Fibroblast of skin of left quadriceps (primary cell): ENCODE measurements at regions not wholly inside any gene's neighbourhood (a gene's known extent, or its start where the extent isn't known, plus 50 kb on each side); places are given as distances from the start of the nearest gene placed in this dataset.

Experiments
- DNase-seq, 2 experiments: peaks; one replicate each; pipeline ENCODE4 v3.0.0-alpha.2; 2013; ENCODE audit warnings: low read depth in 2 of 2

DNA sequence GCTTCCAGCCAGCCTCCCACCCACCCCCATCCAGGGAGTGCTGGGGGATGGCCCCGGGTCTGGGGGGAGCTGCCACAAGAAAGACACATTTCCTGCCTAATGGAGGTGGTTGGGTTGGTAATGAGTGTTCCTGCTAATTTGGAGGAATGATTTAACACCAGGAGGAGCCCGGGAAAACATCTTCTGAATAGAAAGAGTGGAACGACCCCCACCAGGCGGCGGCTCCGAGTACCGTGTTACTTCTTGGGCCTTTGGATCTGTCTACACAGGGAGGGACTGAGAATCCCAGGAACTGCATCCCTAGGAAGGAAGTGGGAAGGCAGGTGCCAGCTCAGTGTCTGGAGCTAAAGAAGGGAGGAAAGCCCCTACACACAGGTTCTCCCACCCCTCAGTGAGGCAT is 64.6 kb downstream of the TSPAN17 start:
- no peak for DNase-seq

GRCh38 chr5:176712546-176713304 is 65.4 kb downstream of the TSPAN17 start:
- no peak for DNase-seq

DNA sequence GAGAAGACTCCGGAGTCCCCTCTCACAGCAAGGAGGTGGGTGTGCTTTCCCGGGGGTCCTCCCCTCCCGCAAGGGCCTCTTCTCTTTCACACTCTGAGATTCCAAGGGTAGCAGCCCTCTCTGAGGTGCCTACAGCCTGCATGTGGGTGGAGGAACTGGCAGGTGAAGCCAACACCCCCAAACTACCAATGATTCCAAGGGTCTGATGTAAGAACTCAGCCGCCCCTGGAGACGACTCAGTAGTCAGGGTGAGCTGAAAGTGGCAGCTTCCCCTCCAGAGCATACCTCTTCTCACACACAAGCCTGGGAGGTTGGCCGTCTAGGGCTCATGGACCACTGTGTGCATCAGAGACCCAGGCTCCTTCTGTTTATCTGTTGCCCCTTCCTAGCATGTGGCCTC is 66.1 kb downstream of the TSPAN17 start:
- no peak for DNase-seq

DNA sequence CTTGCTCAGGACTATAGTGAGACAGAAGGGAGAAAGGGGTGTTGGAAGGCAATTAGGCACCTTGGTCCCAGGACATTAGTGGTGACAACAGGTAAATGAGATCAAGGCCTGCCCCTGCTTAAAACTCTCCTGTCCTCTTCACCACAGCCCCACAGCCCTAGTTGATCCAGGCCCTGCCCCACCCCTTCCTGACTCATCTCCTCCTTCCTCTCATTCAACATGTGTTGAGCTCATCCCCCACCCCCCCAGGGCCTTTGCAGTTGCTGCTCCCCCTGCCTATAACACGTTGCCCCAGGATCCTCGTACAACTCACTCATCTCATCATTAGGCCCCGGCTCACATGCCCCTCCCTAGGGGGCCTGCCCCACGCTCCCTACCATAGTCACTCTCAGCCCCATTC is 66.8 kb downstream of the TSPAN17 start:
- no peak for DNase-seq

DNA sequence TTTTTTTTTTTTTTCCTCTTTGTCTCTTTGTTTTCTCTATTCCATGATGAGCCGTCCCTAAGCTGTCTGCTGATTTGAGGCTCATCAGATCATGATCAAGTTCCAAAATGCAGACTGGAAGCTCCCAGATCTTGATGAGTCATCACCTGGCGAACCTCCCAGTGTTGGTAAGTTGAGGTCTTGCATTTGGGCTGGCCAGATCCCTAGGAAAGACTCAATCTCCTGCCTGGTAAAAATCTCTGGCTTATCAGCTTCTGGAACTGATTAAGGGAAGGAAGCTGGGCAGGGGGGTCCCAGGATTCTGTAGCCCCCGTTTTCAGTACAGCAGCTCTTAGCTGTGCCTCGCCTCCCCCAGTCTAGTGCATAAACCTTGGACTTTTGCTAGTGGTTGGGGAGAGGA is 69.0 kb downstream of the TSPAN17 start:
- DNase-seq: peak; percentile 58 to 68

DNA sequence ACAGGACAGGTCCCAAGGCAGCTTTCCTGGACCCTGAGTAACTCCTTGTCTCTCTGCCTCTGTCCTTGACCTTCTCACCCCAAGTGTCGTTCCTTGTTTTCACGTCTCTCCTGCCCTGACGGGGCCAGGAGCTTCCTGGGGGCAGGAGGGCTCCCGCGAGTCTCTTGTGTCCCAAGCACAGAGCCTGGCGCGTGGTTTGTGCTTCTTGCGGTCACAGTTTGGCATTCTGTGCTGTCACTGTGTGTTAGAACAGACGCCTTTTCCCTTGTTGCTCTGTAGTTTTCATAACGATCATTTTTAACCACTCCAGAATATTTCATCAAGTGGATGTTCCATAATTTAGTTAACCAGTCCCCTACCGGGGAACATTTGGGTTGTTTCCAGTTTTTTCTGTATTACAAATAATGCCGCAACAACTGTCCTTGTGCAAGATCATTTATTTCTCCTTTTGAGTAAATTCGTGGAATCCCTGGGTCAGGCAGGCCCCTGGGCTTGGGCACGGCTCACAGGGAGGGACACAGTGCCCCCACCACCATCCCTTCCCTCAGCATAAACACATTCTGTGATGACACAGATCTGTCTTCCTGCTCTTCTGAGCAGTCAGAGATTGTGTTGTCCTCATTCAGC is 71.9 kb downstream of the TSPAN17 start:
- DNase-seq: no peak

GRCh38 chr5:176721509-176721908 is 74.2 kb downstream of the TSPAN17 start:
- DNase-seq: no peak

GRCh38 chr5:176722757-176723156 is 75.5 kb downstream of the TSPAN17 start:
- DNase-seq: no peak

GRCh38 chr5:176723440-176723839 is 76.2 kb downstream of the TSPAN17 start:
- DNase-seq: no peak

- no peak for DNase-seq
These were observed 77.2 kb downstream of the TSPAN17 start for GRCh38 chr5:176724472-176724871.

DNA sequence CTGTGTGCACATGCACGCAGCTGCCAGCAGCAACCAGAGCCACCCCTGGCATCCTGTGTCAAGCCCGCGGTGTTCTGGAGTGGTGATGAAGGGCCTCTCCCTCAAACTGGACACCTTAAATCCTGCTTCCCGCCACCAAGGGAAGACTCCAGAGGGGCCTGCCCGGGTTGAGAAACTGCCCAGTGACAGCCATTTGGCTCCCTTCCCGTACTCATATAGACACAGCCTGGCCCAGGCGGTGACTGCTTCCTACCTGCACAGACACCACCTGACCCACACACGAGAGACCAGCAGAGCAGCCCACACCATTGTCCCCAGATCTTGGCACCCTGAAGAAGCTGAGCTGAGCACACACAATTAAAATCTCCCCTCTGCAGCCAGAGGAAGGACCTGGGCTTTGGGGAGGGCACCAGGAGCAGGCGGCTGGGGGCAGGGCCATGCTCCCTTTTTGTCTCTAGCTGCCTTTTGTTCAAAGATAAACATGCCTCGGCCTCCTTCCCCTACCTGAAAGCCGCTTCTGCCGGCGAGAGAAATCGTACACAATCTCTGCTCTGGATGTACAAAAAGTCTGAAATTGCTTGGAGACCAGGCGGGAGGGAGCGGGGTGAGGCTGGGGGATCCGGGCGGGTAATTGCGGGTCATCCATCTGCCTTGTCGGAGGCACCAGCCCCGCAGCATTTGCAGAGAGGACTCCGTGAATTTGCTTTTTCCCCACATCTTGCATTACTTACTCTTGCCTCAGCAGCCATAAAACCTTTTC is 78.4 kb downstream of the TSPAN17 start:
- no peak for DNase-seq

DNA sequence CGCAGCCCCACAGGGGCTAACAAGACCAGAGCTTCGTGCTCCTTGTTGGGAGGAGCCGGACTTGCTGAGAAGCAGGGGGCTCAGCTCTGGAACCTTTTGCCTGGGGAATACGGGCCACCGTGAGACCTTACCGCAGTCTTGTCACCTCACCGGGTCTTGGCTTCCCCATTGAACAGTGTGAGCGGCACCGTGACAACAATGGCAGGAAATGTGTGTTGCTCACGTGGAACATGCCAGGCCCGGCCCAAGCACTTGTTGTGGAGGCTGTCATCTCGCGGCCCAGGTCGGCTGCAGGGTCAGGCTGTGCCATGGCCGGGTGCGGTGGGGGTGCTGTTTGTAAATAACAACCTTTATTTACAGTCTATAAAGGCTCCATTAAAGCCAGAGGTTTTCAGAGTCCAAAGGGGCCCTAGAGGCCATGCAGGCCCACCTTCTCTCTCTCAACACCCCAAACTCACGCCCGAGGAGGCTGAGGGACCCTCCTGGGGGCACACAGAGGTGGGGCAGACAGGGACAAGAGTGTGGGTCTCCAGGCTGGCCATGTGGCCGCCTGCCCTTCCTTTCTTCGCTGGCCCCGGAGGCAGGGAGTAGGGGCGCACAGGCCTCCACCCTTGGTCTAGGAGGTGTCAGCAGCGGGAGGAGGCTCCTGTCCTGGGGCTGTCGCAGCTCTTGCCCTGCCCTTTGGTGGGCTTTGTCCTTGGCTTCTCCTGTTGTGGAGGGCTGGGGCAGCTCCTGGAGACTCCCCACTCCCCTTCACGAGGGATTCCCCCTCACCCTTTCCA is 79.7 kb downstream of the TSPAN17 start:
- no peak for DNase-seq

DNA sequence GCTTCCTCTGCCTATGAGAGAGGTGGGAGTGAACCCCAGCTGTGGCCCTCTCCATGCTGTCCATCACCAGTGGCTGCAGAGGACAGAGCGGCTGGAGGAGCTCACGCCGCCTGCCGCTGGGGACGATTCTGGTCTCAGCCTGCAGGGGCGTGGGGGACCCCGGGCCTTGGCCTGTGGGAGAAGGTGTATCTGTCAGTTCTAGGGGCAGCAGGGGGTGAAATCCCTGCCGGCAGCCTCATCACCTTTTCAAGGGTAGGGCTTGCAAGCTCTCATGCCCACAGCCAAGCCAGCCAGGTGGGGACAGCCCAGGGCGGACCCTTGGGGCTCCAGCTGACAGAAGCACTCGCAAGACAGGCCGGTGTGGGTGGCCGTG is 80.2 kb downstream of the TSPAN17 start:
- no peak for DNase-seq

DNA sequence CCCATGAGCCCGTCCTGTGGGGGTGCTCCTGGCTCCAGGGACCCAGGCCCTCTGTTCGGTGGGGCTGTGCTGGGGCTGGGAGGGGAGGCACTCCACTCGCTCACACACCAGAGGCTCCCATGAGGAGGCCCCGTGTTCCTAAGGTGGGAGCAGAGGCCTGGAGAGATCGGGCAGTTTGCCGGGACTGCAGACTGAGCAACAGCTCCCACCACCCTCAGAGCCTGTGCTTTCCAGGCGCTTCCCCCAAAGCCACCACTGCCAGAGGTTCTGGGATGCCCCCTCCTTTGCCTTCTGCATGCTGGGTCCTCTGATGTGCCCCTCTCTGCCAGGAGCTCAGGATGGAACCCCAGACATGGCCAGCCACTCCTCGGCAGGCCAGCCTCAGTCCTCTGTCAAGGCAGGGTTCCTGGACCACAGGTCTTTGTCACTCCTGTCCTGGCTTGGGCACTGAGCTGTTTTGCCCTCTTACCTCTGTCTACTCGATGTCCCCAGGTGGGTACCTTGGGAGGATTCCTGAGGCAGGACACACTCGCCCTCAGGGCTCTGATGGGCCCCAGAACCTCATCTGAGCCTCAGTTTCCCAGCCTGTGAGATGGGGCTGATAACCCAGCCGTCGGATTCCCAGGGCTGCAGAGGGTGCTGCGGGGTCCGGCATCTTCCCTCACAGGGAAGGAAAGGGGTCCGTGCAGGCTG is 80.8 kb downstream of the TSPAN17 start:
- no peak for DNase-seq

DNA sequence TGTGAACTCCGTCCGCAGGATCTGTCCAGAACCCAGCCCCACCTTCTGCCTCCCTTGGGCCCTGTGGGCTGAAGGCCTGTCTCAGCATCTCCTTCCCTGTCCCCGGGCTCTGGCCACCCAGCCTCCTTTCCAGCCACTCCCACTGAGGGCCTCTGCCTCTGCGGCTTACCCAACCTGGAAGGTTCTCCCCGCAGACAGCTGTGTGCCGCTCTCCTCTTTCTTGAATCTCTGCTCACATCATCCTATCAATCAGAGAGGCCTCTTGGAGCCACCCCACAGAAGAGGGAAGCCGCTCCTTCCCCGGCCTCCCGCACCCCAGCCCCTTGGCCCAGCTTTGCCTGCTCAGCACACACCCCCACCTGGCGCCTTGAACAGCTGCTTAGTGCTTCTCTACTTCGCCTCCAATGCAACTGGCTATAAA is 81.5 kb upstream of the UNC5A start:
- DNase-seq: no peak

- DNase-seq: no peak
These were observed 79.4 kb upstream of the UNC5A start for GRCh38 chr5:176730815-176731475.

- DNase-seq: no peak
These were observed 78.7 kb upstream of the UNC5A start for GRCh38 chr5:176731506-176732160.

GRCh38 chr5:176732306-176732705 is 78.1 kb upstream of the UNC5A start:
- no peak for DNase-seq

DNA sequence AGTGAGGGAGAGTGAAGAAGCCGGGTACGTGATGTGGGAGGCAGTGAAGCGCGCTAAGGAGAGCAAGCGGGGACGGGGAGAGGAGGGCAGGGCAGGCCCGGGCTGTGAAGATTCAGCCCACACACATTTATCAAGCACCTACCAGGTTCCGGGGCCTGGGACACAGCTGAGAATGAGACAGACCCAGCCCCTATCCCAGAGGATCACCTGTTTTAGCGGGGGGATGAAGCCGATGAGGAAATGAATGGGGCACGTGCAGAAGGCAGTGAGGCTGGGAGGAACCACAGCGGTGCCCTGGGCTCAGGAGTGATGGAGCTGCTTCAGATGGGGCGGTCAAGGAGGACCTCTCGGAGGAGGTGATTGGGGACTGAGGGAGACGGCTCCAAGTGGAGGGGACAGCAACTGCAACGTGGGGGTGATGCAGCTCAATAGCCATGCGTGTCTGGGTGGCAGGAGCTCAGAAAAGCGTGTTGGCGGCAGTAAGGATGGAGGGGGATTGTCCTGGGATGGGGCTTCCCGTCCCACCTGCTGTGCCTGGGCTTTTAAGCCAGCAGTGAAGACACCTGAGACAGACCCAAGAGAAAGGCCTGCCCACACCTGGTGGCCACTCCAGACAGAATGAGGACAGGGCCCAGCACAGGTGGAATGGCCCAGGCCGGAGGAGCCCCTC is 77.5 kb upstream of the UNC5A start:
- no peak for DNase-seq
